ENCODE measurements at regions not wholly inside any gene's neighbourhood (a gene's known extent, or its start where the extent isn't known, plus 50 kb on each side); places are given as distances from the start of the nearest gene placed in this dataset.

DNA sequence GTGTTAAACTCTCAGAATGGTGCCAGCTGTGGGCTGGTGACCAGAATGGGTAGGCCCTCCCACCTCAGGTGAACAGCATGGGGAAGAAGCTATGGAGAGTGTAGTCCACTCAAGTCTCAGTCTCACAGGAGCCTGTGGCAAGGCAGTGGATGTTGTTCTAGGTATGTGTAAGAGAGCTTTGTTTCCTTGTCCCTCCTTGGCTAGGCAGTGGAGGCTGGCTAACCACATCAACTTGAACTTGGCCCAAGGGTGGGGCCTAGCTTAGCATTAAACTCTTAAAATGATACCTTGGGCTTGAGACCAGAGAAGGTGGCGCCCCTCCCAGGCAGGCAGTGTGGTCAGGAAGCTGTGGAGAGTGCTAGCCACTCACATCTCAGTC is 53.2 kb upstream of the SLC4A10 start:
- TF ChIP-seq TCF12 (IDR thresholded peaks at IDR 0.05; ENCODE audit: low read depth) (no peak), EP300 (IDR thresholded peaks at IDR 0.05; ENCODE audit: borderline replicate concordance) (no peak), EGR1 (IDR thresholded peaks at IDR 0.05) (no peak), TAF1 (IDR thresholded peaks at IDR 0.05; ENCODE audit: low read depth) (no peak), ZBTB7A (IDR thresholded peaks at IDR 0.05; ENCODE audit: low read depth) (no peak), FOXM1 (IDR thresholded peaks at IDR 0.05; ENCODE audit: borderline replicate concordance, low read depth) (no peak), CREB1 (IDR thresholded peaks at IDR 0.05; ENCODE audit: low read depth) (no peak)
- TF ChIP-seq, protein P1, sequence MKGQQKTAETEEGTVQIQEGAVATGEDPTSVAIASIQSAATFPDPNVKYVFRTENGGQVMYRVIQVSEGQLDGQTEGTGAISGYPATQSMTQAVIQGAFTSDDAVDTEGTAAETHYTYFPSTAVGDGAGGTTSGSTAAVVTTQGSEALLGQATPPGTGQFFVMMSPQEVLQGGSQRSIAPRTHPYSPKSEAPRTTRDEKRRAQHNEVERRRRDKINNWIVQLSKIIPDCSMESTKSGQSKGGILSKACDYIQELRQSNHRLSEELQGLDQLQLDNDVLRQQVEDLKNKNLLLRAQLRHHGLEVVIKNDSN (IDR thresholded peaks at IDR 0.05): no peak
- TF ChIP-seq, protein P2, sequence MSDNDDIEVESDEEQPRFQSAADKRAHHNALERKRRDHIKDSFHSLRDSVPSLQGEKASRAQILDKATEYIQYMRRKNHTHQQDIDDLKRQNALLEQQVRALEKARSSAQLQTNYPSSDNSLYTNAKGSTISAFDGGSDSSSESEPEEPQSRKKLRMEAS (IDR thresholded peaks at IDR 0.05): no peak
- TF ChIP-seq, protein P3, sequence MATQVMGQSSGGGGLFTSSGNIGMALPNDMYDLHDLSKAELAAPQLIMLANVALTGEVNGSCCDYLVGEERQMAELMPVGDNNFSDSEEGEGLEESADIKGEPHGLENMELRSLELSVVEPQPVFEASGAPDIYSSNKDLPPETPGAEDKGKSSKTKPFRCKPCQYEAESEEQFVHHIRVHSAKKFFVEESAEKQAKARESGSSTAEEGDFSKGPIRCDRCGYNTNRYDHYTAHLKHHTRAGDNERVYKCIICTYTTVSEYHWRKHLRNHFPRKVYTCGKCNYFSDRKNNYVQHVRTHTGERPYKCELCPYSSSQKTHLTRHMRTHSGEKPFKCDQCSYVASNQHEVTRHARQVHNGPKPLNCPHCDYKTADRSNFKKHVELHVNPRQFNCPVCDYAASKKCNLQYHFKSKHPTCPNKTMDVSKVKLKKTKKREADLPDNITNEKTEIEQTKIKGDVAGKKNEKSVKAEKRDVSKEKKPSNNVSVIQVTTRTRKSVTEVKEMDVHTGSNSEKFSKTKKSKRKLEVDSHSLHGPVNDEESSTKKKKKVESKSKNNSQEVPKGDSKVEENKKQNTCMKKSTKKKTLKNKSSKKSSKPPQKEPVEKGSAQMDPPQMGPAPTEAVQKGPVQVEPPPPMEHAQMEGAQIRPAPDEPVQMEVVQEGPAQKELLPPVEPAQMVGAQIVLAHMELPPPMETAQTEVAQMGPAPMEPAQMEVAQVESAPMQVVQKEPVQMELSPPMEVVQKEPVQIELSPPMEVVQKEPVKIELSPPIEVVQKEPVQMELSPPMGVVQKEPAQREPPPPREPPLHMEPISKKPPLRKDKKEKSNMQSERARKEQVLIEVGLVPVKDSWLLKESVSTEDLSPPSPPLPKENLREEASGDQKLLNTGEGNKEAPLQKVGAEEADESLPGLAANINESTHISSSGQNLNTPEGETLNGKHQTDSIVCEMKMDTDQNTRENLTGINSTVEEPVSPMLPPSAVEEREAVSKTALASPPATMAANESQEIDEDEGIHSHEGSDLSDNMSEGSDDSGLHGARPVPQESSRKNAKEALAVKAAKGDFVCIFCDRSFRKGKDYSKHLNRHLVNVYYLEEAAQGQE (IDR thresholded peaks at IDR 0.05; ENCODE audit: low read depth): no peak
